ENCODE measurements at regions not wholly inside any gene's neighbourhood (a gene's known extent, or its start where the extent isn't known, plus 50 kb on each side); places are given as distances from the start of the nearest gene placed in this dataset.

- H3K27me3 Mint-ChIP-seq (ENCODE audit: low read depth): no peaks in the 10 kb centered on the region
Observed at GRCh38 chr13:53357582-53357981, 329.0 kb downstream of the OLFM4 start.

GRCh38 chr13:53368948-53369347 lies 340.3 kb downstream of the OLFM4 start:
- no peak for DNase-seq (ENCODE audit: low spot score)
- no peak overlapping the region for H3K4me3 Mint-ChIP-seq (ENCODE audit: unreplicated experiment)
- no peaks in the 10 kb centered on the region for H3K9me3 Mint-ChIP-seq (ENCODE audit: low read depth)
- peaks cover 2% of the 10 kb centered on the region for H3K27me3 Mint-ChIP-seq (ENCODE audit: low read depth)
- H3K27ac Mint-ChIP-seq (ENCODE audit: unreplicated experiment): no peak overlapping the region
- no peaks in the 10 kb centered on the region for H3K36me3 Mint-ChIP-seq (ENCODE audit: low read depth)
- no peaks in the 10 kb centered on the region for H3K4me1 Mint-ChIP-seq (ENCODE audit: low read depth)
- no peak for TF ChIP-seq CTCF (IDR thresholded peaks at IDR 0.05)

More at GRCh38 chr13:53357582-53357981, 329.0 kb downstream of the OLFM4 start:
- Mint-ChIP-seq H3K4me1 (ENCODE audit: low read depth) (no peaks in the 10 kb centered on the region), H3K36me3 (ENCODE audit: low read depth) (no peaks in the 10 kb centered on the region), H3K9me3 (ENCODE audit: low read depth) (no peaks in the 10 kb centered on the region), H3K27ac (ENCODE audit: unreplicated experiment) (no peak overlapping the region), H3K4me3 (ENCODE audit: unreplicated experiment) (no peak overlapping the region)
- DNase-seq (ENCODE audit: low spot score): no peak
- no peak for TF ChIP-seq CTCF (IDR thresholded peaks at IDR 0.05)

GRCh38 chr13:53379485-53379884 lies 350.9 kb downstream of the OLFM4 start:
- H3K27me3 Mint-ChIP-seq (ENCODE audit: low read depth): no peaks in the 10 kb centered on the region
- no peak overlapping the region for H3K4me3 Mint-ChIP-seq (ENCODE audit: unreplicated experiment)
- no peaks in the 10 kb centered on the region for H3K36me3 Mint-ChIP-seq (ENCODE audit: low read depth)
- H3K4me1 Mint-ChIP-seq (ENCODE audit: low read depth): no peaks in the 10 kb centered on the region
- no peak for TF ChIP-seq CTCF (IDR thresholded peaks at IDR 0.05)
- DNase-seq (ENCODE audit: low spot score): no peak
- peaks cover 3% of the 10 kb centered on the region for H3K9me3 Mint-ChIP-seq (ENCODE audit: low read depth)
- no peak overlapping the region for H3K27ac Mint-ChIP-seq (ENCODE audit: unreplicated experiment)

- TF ChIP-seq CTCF (IDR thresholded peaks at IDR 0.05): no peak
- no peaks in the 10 kb centered on the region for H3K36me3 Mint-ChIP-seq (ENCODE audit: low read depth)
- DNase-seq (ENCODE audit: low spot score): no peak
- no peak overlapping the region for H3K4me3 Mint-ChIP-seq (ENCODE audit: unreplicated experiment)
- H3K9me3 Mint-ChIP-seq (ENCODE audit: low read depth): peaks cover 3% of the 10 kb centered on the region
- no peaks in the 10 kb centered on the region for H3K4me1 Mint-ChIP-seq (ENCODE audit: low read depth)
- H3K27me3 Mint-ChIP-seq (ENCODE audit: low read depth): no peaks in the 10 kb centered on the region
- H3K27ac Mint-ChIP-seq (ENCODE audit: unreplicated experiment): no peak overlapping the region
Observed at GRCh38 chr13:53382008-53382407, 353.4 kb downstream of the OLFM4 start.

GRCh38 chr13:53398051-53398450 lies 369.4 kb downstream of the OLFM4 start:
- no peak for TF ChIP-seq CTCF (IDR thresholded peaks at IDR 0.05)
- DNase-seq (ENCODE audit: low spot score): no peak
- H3K4me1 Mint-ChIP-seq (ENCODE audit: low read depth): no peaks in the 10 kb centered on the region
- H3K36me3 Mint-ChIP-seq (ENCODE audit: low read depth): no peaks in the 10 kb centered on the region
- H3K4me3 Mint-ChIP-seq (ENCODE audit: unreplicated experiment): no peak overlapping the region
- no peak overlapping the region for H3K27ac Mint-ChIP-seq (ENCODE audit: unreplicated experiment)
- peaks cover 3% of the 10 kb centered on the region for H3K9me3 Mint-ChIP-seq (ENCODE audit: low read depth)
- peaks cover 2% of the 10 kb centered on the region for H3K27me3 Mint-ChIP-seq (ENCODE audit: low read depth)

All from chondrocyte (in vitro differentiated cells).